Endothelial cell of umbilical vein (primary cell): ENCODE measurements at regions not wholly inside any gene's neighbourhood (a gene's known extent, or its start where the extent isn't known, plus 50 kb on each side); places are given as distances from the start of the nearest gene placed in this dataset.

Source experiments
- BruUV-seq: library from RNA; stranded (reverse); fragments of 400-500 nt; replicated peaks from 2 replicates; lab custom pipeline; 2021; lab: Mats Ljungman, UMichigan
- CTCF ChIA-PET: fragments of 300-600, 350-600 bp; sonication (Branson Sonifier 250); formaldehyde crosslinking; loops from one replicate; lab custom pipeline; 2021; ENCODE audit warnings: antibody characterized with exemption, inconsistent platforms; lab: Charles Lee
- POLR2A ChIA-PET: fragments of 300-600, 350-600 bp; sonication (Branson Sonifier 250); formaldehyde crosslinking; loops from one replicate; lab custom pipeline; 2021; ENCODE audit warnings: antibody characterized with exemption, inconsistent platforms; lab: Charles Lee
- DNase-seq: peaks from one replicate; pipeline ENCODE4 v3.0.0-alpha.2; 2011; ENCODE audit warnings: low read depth, low spot score
- FAIRE-seq: peaks from 2 replicates; lab custom pipeline; 2011; peaks lifted over from hg19 to GRCh38; lab: Jason Lieb, UNC
- H2AFZ ChIP-seq: 2 replicates; pipeline ENCODE4 v1.6.0; 2012; ENCODE audit warnings: low read depth, low read length, control low read depth, inconsistent platforms
- H3K27ac ChIP-seq: 2 replicates; pipeline ENCODE4 v1.5.1; 2011; ENCODE audit warnings: low read depth, mild to moderate bottlenecking, control low read depth, low read length, moderate library complexity; ENCODE audit not compliant: insufficient read depth
- H3K27me3 ChIP-seq, 2 experiments: 2 replicates each; pipeline versions ENCODE4 v1.6.0 to v1.6.1; 2011; ENCODE audit warnings: low read length in 2 of 2, mixed read lengths in 1 of 2; ENCODE audit not compliant: control insufficient read depth in 2 of 2, insufficient read depth in 2 of 2
- H3K36me3 ChIP-seq, 2 experiments: 2 replicates in 1 of 2; 3 replicates in 1 of 2; pipeline ENCODE4 v1.5.1; 2011; ENCODE audit warnings: low read length in 2 of 2, mild to moderate bottlenecking in 1 of 2, moderate library complexity in 1 of 2; ENCODE audit not compliant: control insufficient read depth in 2 of 2, insufficient read depth in 2 of 2; ENCODE audit errors: extremely low read depth in 1 of 2
- H3K4me1 ChIP-seq: 3 replicates; pipeline ENCODE4 v1.5.1; 2011; ENCODE audit warnings: mild to moderate bottlenecking, low read length; ENCODE audit not compliant: control insufficient read depth, insufficient read depth; ENCODE audit errors: extremely low read depth
- H3K4me2 ChIP-seq: 2 replicates; pipeline ENCODE4 v1.6.1; 2011; ENCODE audit warnings: low read length, control low read depth, mixed read lengths; ENCODE audit not compliant: insufficient read depth
- H3K4me3 ChIP-seq, 3 experiments: fragments of 200-600 bp in 1 of 3; sonication (generic), shearing (Covaris generic) in 1 of 3; replicated peaks in 1 of 3; 2 replicates each; pipeline ENCODE4 v1.5.1; 2011 to 2016; ENCODE audit warnings: control low read depth in 3 of 3, low read length in 3 of 3, mild to moderate bottlenecking in 2 of 3, inconsistent platforms in 1 of 3, low read depth in 1 of 3, moderate library complexity in 1 of 3; ENCODE audit not compliant: insufficient read depth in 1 of 3
- H3K79me2 ChIP-seq: 2 replicates; pipeline ENCODE4 v1.6.0; 2012; ENCODE audit warnings: low read length, inconsistent platforms; ENCODE audit not compliant: control insufficient read depth, insufficient read depth
- H3K9ac ChIP-seq: replicated peaks from 2 replicates; pipeline ENCODE3; 2011; ENCODE audit warnings: low read length, control low read depth; ENCODE audit not compliant: insufficient read depth; ENCODE audit errors: extremely low read depth
- H3K9me1 ChIP-seq: replicated peaks from 3 replicates; pipeline ENCODE4 v1.6.0; 2011; ENCODE audit warnings: mild to moderate bottlenecking, low read length; ENCODE audit not compliant: control insufficient read depth, insufficient read depth; ENCODE audit errors: extremely low read depth
- H3K9me3 ChIP-seq: replicated peaks from 2 replicates; pipeline ENCODE4 v1.5.1; 2012; ENCODE audit warnings: low read length, inconsistent platforms; ENCODE audit not compliant: control insufficient read depth, insufficient read depth
- H4K20me1 ChIP-seq: replicated peaks from 2 replicates; pipeline ENCODE3; 2011; ENCODE audit warnings: mild to moderate bottlenecking, low read length; ENCODE audit not compliant: control insufficient read depth, insufficient read depth; ENCODE audit errors: extremely low read depth
- EZH2 ChIP-seq: IDR thresholded peaks from 2 replicates; pipeline ENCODE4 v1.6.1; 2012; ENCODE audit warnings: borderline replicate concordance, low read depth, mild to moderate bottlenecking, moderate library complexity, low read length, inconsistent platforms; ENCODE audit not compliant: severe bottlenecking
- FOS ChIP-seq: IDR thresholded peaks from 2 replicates; pipeline ENCODE4 v1.6.1; 2011; ENCODE audit warnings: mild to moderate bottlenecking, low read length, moderate library complexity, borderline replicate concordance; ENCODE audit not compliant: insufficient read depth
- GATA2 ChIP-seq: IDR thresholded peaks from 2 replicates; pipeline ENCODE4 v1.7.0; 2011; ENCODE audit warnings: low read depth, mild to moderate bottlenecking, moderate library complexity, mixed read lengths, low read length; ENCODE audit not compliant: insufficient read length, insufficient read depth
- JUN ChIP-seq: IDR thresholded peaks from 2 replicates; pipeline ENCODE4 v1.6.1; 2011; ENCODE audit warnings: borderline replicate concordance, low read depth; ENCODE audit not compliant: insufficient read length, insufficient read depth
- MAX ChIP-seq: IDR thresholded peaks from 2 replicates; pipeline ENCODE4 v1.6.1; 2011; ENCODE audit not compliant: insufficient read depth, insufficient read length
- MYC ChIP-seq: IDR thresholded peaks from one replicate; pipeline ENCODE4 v1.6.1; 2011; ENCODE audit warnings: mild to moderate bottlenecking, low read depth, low read length
- POLR2A ChIP-seq: IDR thresholded peaks from 2 replicates; pipeline ENCODE4 v1.6.1; 2012; ENCODE audit warnings: low read depth, mild to moderate bottlenecking, control low read depth, low read length
- POLR2AphosphoS5 ChIP-seq: IDR thresholded peaks from 2 replicates; pipeline ENCODE4 v1.6.1; 2012; ENCODE audit warnings: low read depth, mild to moderate bottlenecking, control low read depth, low read length, moderate library complexity; ENCODE audit not compliant: insufficient read depth
- dilution Hi-C: fragments of 300-500 bp; cut with MboI; formaldehyde crosslinking; loops from one replicate; pipeline ENCODE4 v1.15.0; 2019; ENCODE audit warnings: low sequenced_read_pairs; ENCODE audit not compliant: extremely low pct_ligation_motif_present
- intact Hi-C: fragments of 100-400 bp; cut with micrococcal nuclease; formaldehyde crosslinking; loops from one replicate; pipeline ENCODE4 v1.10.0; 2022
- TF ChIP-seq, protein P1 (sequence below), 2 donors: IDR thresholded peaks; 1 replicate in 1 of 2; 2 replicates in 1 of 2; pipeline ENCODE4 v1.5.1; 2011; ENCODE audit warnings: low read length in 2 of 2, mild to moderate bottlenecking in 2 of 2, moderate library complexity in 2 of 2, control low read depth in 1 of 2, inconsistent platforms in 1 of 2, low read depth in 1 of 2; ENCODE audit not compliant: insufficient read depth in 1 of 2; ENCODE audit errors: extremely low read depth in 1 of 2

- H3K27me3 ChIP-seq, result no peaks in the 10 kb centered on the region
- H3K79me2 ChIP-seq, result no peaks in the 10 kb centered on the region
- FAIRE-seq (no peak), DNase-seq (no peak)
- no peaks in the 10 kb centered on the region for H3K9me3 ChIP-seq
- no TSS peak for BruUV-seq
- dilution Hi-C loops (no loop called here), intact Hi-C loops (no loop called here)
- H3K4me3 ChIP-seq, result no peak overlapping the region
- CTCF ChIA-PET, result interaction anchor here (1.3 kb wide), 1 partner anchor 23 kb away, joined by 3 read pairs; no protein-coding TSS in a partner anchor
- no peak overlapping the region for H3K4me2 ChIP-seq
- POLR2A ChIA-PET, result no interaction called here
- TF ChIP-seq FOS (no peak), EZH2 (no peak), MAX (no peak), GATA2 (no peak), JUN (no peak), POLR2AphosphoS5 (no peak), POLR2A (no peak), MYC (no peak)
- TF ChIP-seq, protein P1, sequence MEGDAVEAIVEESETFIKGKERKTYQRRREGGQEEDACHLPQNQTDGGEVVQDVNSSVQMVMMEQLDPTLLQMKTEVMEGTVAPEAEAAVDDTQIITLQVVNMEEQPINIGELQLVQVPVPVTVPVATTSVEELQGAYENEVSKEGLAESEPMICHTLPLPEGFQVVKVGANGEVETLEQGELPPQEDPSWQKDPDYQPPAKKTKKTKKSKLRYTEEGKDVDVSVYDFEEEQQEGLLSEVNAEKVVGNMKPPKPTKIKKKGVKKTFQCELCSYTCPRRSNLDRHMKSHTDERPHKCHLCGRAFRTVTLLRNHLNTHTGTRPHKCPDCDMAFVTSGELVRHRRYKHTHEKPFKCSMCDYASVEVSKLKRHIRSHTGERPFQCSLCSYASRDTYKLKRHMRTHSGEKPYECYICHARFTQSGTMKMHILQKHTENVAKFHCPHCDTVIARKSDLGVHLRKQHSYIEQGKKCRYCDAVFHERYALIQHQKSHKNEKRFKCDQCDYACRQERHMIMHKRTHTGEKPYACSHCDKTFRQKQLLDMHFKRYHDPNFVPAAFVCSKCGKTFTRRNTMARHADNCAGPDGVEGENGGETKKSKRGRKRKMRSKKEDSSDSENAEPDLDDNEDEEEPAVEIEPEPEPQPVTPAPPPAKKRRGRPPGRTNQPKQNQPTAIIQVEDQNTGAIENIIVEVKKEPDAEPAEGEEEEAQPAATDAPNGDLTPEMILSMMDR (IDR thresholded peaks at IDR 0.05; ENCODE audit: extremely low read depth in 1 of 2, insufficient read depth in 1 of 2, low read depth in 1 of 2, low read length in 2 of 2), result no peak
- H3K36me3 ChIP-seq, result no peaks in the 10 kb centered on the region
- no peak overlapping the region for H3K9ac ChIP-seq
- no peak overlapping the region for H3K27ac ChIP-seq
- H3K4me1 ChIP-seq, result no peaks in the 10 kb centered on the region
- no peaks in the 10 kb centered on the region for H4K20me1 ChIP-seq
- no peak overlapping the region for H2AFZ ChIP-seq
- no peaks in the 10 kb centered on the region for H3K9me1 ChIP-seq
Observed at GRCh38 chr7:50863053-50863452, 80.4 kb upstream of the GRB10 start.
